WI38 (cell line): ENCODE measurements at regions not wholly inside any gene's neighbourhood (a gene's known extent, or its start where the extent isn't known, plus 50 kb on each side); places are given as distances from the start of the nearest gene placed in this dataset.

ENCODE experiments used
- H3K4me3 ChIP-seq: 2 replicates; pipeline ENCODE4 v1.5.1; 2011; ENCODE audit warnings: low read depth, mild to moderate bottlenecking, control low read depth, low read length
- CTCF ChIP-seq: IDR thresholded peaks from 2 replicates; pipeline ENCODE4 v1.5.1; 2012; ENCODE audit warnings: low read depth, mild to moderate bottlenecking, control low read depth, low read length

DNA sequence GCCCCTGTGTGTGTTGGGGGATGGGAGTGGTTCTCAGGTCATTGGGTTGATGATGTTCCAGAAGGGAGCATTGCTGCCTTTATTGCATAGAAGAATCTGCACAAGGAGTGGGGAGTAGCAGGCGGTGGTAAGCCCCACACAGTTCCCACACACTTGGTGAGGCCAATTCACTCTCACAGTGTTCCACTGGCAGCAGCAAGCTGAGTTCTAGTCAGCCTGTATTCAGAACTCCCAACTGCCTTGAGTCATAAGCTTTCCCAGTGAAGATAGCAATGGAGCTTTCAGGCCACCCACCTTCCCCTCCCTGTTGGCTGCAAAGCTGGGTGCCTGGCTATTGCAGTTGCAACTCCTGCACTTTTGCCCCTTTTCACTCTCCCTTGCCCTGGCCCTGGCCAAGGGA is 181.1 kb upstream of the RBMS3 start:
- no peak overlapping the region for H3K4me3 ChIP-seq
- no peak for TF ChIP-seq CTCF

DNA sequence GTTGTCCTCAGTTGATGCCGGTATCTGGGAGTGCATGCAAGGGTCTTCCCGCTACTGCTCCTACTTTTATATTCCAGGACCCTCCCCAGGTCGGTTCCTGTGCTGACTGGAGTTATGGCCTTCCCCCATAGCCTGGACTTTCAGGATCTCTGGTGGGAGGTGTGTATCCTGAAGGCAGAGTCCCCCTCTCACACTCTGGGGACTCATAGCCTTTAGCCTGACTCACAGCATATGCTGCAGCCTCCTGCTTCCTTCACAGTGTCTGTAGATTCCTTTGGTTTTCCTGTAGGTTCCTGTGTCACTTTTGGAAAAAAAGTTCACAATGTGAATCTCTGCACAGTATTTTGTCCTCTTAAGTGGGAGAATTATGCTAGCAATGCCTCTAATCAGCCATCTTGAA is 180.6 kb upstream of the RBMS3 start:
- TF ChIP-seq CTCF: no peak

GRCh38 chr3:29128001-29128400 is 152.9 kb upstream of the RBMS3 start:
- TF ChIP-seq CTCF: no peak
- H3K4me3 ChIP-seq: no peak overlapping the region

More for the DNA sequence above, 180.6 kb upstream of the RBMS3 start:
- no peak overlapping the region for H3K4me3 ChIP-seq

DNA sequence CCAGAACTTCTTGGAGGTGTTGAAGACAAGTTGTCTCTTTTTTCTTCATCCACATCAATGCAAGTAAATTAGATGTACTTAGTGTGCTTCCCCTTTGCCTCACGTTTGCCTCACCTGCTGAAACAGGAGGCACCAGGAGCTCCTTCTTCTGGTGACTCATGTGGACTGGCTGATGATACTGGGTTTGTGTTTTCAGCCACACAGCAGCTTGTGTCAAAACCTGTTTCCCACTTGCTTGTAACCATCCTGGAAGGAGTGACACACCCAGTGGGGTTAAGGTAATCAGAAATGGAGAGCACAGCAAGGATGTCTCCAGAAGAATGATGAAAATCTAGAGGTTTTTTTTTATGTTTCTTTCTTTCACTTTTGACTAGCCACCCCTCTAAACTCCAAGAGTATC is 143.3 kb upstream of the RBMS3 start:
- no peak overlapping the region for H3K4me3 ChIP-seq
- no peak for TF ChIP-seq CTCF

GRCh38 chr3:29138171-29138570 is 142.7 kb upstream of the RBMS3 start:
- TF ChIP-seq CTCF: no peak
- H3K4me3 ChIP-seq: no peak overlapping the region

DNA sequence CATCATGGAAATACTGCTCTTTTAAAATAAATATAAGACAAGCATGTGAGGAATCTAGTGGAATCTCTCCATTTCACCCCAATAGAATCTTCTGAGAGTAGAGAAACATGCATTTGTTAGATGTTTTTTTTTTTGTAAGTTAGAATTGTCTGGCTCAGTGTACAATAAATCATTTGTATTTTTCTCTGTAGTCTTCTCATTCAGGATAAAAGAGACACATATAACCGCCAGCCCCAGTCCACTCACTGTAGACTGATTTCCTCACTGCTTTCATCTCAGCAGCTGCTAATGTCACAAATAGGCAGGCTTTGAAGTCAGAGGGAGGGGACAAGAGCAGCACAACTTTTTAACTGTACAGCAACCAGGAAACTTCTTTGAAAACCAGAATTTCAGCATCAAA is 140.2 kb upstream of the RBMS3 start:
- no peak overlapping the region for H3K4me3 ChIP-seq
- TF ChIP-seq CTCF: no peak

DNA sequence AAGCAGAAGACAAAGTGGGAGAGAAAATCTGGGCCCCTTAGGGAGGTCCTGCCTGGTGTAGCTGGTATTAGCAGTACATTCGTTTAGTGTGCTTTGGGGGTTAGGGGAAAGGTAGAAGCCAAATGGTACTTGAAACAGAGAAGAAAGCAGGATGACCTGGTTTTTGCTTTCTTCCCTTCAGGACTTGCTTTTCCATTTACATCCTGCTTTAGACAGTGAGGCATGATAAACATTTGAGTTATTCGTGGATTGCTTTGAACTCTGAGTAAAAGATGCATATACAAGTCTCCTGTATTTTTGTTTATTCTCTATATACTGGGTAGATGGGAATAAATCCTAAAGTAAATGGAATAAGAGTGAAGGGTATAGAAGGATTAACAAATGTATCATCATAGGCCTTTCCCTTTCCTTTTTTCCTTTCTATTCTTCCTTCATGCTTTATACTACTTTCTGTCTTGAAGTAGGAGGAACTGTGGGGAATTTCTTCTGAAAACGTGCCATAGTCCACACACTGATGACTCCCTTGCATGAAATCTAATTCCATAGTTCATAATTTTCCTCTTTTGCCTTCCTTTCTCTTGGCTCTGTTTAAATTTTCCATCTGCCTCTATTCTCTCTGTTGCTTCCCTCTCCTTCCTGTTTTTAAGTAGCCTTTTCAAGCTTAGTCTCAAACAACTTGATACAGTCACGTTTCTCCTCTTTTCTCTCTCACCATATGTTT is 139.5 kb upstream of the RBMS3 start:
- TF ChIP-seq CTCF: no peak
- H3K4me3 ChIP-seq: no peak overlapping the region
